OCI-LY1 (cell line): ENCODE measurements at regions not wholly inside any gene's neighbourhood (a gene's known extent, or its start where the extent isn't known, plus 50 kb on each side); places are given as distances from the start of the nearest gene placed in this dataset.

Source experiments
- EZH2 ChIP-seq: fragments of 200-600 bp; sonication (generic), shearing (Covaris generic); IDR thresholded peaks from 2 replicates; pipeline ENCODE4 v1.8.0; 2017; ENCODE audit warnings: borderline replicate concordance, mixed run types, mild to moderate bottlenecking, antibody characterized with exemption, low read length, moderate library complexity, mixed read lengths
- TF ChIP-seq, protein P1 (sequence below): fragments of 200-600 bp; sonication (generic), shearing (Covaris generic); IDR thresholded peaks from 2 replicates; pipeline ENCODE4 v1.5.1; 2017; ENCODE audit warnings: mild to moderate bottlenecking, antibody characterized with exemption, low read length, moderate library complexity, mixed read lengths

GRCh38 chr5:90022711-90023053 lies 386.9 kb downstream of the CETN3 start:
- TF ChIP-seq, protein P1, sequence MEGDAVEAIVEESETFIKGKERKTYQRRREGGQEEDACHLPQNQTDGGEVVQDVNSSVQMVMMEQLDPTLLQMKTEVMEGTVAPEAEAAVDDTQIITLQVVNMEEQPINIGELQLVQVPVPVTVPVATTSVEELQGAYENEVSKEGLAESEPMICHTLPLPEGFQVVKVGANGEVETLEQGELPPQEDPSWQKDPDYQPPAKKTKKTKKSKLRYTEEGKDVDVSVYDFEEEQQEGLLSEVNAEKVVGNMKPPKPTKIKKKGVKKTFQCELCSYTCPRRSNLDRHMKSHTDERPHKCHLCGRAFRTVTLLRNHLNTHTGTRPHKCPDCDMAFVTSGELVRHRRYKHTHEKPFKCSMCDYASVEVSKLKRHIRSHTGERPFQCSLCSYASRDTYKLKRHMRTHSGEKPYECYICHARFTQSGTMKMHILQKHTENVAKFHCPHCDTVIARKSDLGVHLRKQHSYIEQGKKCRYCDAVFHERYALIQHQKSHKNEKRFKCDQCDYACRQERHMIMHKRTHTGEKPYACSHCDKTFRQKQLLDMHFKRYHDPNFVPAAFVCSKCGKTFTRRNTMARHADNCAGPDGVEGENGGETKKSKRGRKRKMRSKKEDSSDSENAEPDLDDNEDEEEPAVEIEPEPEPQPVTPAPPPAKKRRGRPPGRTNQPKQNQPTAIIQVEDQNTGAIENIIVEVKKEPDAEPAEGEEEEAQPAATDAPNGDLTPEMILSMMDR = no peak
- no peak for TF ChIP-seq EZH2
